NK-92 treated with Interleukin-12 subunit alpha and Interleukin-12 subunit beta, amount 100 ng/mL, for 24 hours (cell line): ENCODE measurements at regions not wholly inside any gene's neighbourhood (a gene's known extent, or its start where the extent isn't known, plus 50 kb on each side); places are given as distances from the start of the nearest gene placed in this dataset.
"Not testable (repeated sequence)": the region's sequence is repeated elsewhere in the genome, so short reads cannot be mapped to it uniquely, and the experiment has no call there.

Experiments
- DNase-seq: peaks from one replicate; lab custom pipeline; 2025; lab: John Stamatoyannopoulos, UW

GRCh38 chr12:17235996-17236395, 630.0 kb upstream of the LMO3 start:
- DNase-seq = no peak

DNA sequence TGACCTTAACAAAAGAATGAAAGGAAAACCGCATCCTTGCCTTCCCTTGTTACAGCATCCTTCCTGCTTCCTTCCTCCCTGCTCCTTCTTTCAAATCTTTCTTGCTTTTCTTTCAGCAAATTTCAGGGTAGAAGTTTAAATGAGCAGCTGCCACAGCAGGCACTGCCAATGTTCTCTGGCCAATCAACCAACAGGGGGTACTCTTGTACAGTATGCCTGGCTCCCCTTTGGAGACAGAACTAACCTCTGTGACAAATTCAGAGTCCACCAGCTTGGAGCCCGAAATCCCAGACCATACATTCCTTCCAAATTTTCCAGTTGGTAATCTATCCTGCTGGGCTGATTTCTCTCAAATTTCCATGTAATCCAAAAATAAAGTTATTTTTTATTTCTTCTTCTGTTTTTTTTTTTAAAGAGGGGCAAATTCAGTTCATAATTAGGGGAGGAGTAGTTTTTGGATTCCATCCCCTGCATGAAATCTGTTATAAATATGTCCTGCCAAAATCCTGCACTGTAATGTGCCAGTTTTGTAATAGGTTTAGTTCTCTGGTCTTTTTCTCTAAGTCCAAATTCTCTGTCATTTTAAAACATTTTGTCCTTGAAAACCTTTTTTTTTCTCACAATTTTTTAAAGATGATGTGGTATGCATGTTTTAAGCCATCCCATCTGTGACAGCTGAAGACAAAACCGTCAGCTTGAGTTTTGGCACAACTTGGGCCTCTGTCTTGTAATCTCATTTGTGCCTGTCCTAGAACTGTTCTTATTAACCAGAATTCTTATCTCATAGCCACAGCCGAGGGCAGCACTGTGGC, 610.0 kb upstream of the LMO3 start:
- DNase-seq = no peak

GRCh38 chr12:17214929-17215328, 609.0 kb upstream of the LMO3 start:
- DNase-seq = no peak

DNA sequence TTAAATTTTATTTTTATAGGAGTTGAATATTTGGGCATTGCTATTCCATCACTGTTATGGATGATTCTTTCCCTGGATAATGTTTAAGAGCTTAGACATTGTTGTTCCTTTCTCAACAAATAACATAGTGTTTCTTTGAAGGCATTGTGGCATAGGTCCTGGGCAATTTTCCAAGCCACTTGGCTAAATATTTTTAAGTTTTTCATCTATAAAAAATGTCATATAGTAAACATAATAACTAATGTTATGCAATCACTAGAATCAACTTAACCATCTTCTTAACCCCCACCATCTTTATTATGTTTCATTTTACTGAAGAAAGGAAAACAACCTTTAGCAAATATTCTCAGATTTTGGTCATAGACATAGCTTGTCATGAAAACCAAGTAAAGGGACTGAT, 600.6 kb upstream of the LMO3 start:
- DNase-seq = no peak

- DNase-seq = no peak
Measured at GRCh38 chr12:17204289-17205054, 598.5 kb upstream of the LMO3 start.

DNA sequence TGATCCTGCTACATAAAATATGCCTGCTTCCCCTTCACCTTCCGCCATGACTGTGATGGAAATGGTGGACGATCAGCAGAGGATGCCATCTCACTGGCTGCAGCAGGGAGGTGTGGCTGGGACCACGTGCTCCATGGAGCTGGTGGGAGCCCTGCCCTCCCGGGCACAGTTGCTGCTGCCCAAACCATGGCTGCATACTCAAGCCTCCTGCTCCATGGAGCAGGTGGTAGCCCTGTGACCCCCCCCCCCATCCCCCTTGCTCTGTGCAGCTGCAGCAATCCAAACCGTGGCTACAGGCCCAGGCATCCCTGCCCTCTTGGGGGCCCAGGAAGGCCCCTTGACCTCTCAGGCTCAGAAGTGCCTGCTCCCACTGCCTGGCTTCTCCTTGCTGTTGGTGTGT, 597.5 kb upstream of the LMO3 start:
- DNase-seq = no peak

DNA sequence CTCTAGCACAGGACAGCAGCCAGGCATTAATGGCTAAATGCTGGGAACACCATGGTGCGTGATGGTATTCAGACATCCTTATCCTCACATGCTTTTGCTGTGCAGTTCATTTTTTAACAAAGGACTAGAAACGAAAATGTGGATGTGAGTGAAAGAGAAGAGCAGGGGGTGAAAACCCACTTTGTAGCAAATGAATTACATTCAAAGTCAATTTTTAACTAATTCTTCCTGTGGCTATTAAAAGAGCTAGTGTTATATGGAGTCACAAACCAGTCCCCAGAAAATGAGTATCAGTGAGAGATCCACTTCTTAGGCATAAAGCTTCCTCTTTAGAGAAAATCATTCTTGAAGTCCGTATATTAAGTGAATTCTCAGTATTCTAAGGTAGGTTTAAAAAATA, 592.0 kb upstream of the LMO3 start:
- DNase-seq = no peak

DNA sequence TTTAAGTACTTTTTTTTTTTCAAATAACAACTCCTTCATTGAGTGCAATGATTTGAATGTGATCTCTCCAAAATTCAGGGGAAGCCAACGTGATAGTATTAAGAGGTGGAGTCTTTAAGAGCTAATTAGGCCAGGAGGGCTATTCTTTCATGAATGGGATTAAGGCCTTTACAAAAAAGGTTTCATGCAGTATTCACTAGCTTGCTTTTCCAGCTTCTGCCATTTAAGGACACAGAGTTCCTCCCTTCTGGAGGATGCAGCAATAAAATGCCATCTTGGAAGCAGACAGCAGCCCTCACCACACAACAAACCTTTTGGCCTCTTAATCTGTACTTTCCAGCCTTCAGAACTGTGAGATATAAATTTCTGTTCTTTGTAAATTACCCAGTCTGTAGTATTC, 586.8 kb upstream of the LMO3 start:
- no peak for DNase-seq

DNA sequence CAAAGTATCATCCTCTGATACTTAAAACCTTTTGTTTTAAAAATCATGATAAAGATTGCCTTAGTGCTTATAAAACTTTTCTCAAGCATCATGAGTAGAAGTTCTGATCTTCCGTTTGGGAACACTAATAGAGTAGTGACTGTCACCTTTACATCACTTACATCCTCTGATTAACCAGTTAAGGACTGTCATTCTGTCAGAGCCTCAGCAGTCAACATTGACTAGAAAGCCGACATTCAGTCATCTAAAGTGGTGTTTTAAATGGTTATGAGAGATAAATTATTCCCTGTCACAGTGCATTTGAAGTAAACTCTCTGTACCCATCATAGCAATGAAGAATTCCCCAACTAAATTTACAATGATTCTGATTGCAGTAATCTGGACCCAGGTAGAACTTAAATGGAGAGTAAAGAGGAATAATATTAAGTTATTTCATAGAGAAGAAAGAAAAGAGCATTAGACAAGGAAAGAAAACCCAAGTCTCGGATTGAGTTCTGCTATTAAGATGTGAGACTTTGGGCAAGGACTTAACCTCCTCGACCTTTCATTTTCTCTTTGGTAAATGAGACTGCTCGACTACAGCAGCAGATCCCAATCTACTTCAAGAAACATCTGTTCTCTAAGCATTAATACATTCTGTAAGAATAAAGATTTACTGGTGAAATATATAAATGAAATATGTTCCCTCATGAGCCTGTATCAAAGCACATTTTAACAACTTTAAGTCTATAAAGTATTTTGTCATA, 563.9 kb upstream of the LMO3 start:
- no peak for DNase-seq

- DNase-seq = no peak
Measured at GRCh38 chr12:17159506-17160300, 553.7 kb upstream of the LMO3 start.

DNA sequence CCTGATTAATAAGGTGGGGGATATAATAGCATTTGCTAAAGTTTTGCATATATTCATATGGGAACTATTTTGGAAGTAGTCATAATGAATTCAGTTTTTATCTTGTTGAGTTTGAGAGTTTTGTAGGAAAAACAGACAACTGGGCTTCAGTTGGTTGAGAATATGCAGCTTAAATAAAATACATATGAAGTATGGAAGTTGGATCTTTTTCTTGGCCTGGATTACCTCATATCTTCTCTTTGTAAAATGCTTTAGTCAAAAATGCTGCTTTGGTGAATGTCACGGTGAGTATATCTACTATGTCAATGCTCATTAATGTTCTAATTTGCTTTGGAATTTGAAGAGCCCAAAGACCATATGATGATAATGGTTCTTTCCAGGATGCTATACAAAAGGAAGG, 552.2 kb upstream of the LMO3 start:
- DNase-seq = no peak

DNA sequence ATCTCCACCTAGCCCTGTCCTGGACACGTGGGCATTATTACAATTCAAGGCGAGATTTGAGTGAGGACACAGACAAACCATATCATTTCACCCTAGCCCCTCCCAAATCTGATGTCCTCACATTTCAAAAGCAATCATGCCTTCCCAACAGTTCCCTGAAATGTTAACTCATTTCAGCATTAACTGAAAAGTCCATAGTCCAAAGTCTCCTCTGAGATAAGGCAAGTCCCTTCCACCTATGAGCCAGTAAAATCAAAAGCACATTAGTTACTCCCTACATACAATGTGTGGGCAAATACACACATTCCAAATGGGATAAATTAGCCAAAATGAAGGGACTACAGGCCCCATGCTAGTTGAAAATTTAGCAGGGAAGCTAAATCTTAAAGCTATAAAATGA, 546.0 kb upstream of the LMO3 start:
- no peak for DNase-seq

DNA sequence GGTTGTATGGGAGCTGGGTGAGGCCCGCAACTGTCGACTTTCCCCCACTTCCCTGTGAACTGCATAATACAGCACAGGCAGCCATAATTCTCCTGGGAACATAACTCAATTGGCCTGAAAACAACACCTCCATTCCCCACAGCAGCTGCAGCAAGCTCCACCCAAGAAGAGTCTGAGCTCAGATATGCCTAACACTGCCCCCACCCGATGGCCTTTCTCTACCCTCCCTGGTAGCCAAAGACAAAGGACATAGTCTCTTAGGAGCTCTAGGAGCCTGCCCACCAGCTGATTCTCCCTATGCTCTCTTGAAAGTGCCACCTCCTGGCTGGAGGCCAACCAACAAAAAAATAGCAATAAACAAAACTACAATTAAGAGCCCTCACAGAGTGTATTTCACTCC, 542.7 kb upstream of the LMO3 start:
- no peak for DNase-seq

GRCh38 chr12:17142856-17143255, 536.9 kb upstream of the LMO3 start:
- DNase-seq = no peak

- DNase-seq = no peak
Measured at GRCh38 chr12:17139931-17140330, 534.0 kb upstream of the LMO3 start.

DNA sequence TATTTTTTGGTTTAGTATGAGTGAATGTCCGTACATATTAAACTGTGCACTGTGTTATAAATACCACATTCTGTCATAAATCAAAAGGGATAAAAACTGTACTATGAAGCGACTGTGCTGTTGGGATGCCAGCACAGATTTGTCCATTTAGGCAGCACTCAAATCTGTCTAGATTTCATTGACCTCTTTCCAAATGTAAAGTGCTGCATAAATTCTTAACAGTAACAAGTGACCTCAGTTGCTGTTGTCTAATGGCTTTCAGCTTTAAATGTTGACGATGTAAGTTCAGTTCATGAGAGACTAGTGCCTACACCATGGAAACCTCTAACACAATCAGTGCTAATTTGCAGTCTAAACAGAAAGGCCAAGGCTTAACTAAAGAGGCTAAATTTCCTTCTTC, 531.4 kb upstream of the LMO3 start:
- DNase-seq = no peak

GRCh38 chr12:17134315-17134714, 528.4 kb upstream of the LMO3 start:
- DNase-seq = no peak

- no peak for DNase-seq
Measured at GRCh38 chr12:17132336-17132735, 526.4 kb upstream of the LMO3 start.

GRCh38 chr12:17116538-17116937, 510.6 kb upstream of the LMO3 start:
- DNase-seq = not testable (repeated sequence)

GRCh38 chr12:17110316-17110715, 504.4 kb upstream of the LMO3 start:
- no peak for DNase-seq

- no peak for DNase-seq
Measured at GRCh38 chr12:17108877-17109541, 503.0 kb upstream of the LMO3 start.
